Transverse colon (tissue), 4 donors: ENCODE measurements at regions not wholly inside any gene's neighbourhood (a gene's known extent, or its start where the extent isn't known, plus 50 kb on each side); places are given as distances from the start of the nearest gene placed in this dataset.

Source experiments
- DNase-seq: peaks from one replicate; pipeline ENCODE4 v3.0.0-alpha.2; 2019
- H3K27ac ChIP-seq, 4 donors: fragments of 200-600 bp; sonication (generic); 2 replicates each; pipeline ENCODE4 v1.5.1; 2016 to 2018; ENCODE audit warnings: inconsistent platforms in 4 of 4
- H3K27me3 ChIP-seq: fragments of 200-600 bp; sonication (generic); 2 replicates; pipeline ENCODE4 v1.5.1; 2017; ENCODE audit warnings: inconsistent platforms
- H3K36me3 ChIP-seq, 4 donors: fragments of 200-600 bp; sonication (generic); 2 replicates each; pipeline ENCODE4 v1.5.1; 2017 to 2019; ENCODE audit warnings: inconsistent platforms in 4 of 4
- H3K4me1 ChIP-seq, 4 donors: fragments of 200-600 bp; sonication (generic); 2 replicates each; pipeline ENCODE4 v1.5.1; 2017 to 2020; ENCODE audit warnings: inconsistent platforms in 4 of 4
- H3K4me3 ChIP-seq, 4 donors: fragments of 200-600 bp; sonication (generic); 1 replicate in 1 of 4; 2 replicates in 3 of 4; pipeline versions ENCODE4 v1.5.1 to v1.6.1; 2017 to 2019; ENCODE audit warnings: inconsistent platforms in 4 of 4
- H3K9me3 ChIP-seq, 2 donors: fragments of 200-600 bp; sonication (generic); 2 replicates each; pipeline ENCODE4 v1.5.1; 2017 to 2019; ENCODE audit warnings: inconsistent platforms in 2 of 2
- CTCF ChIP-seq, 5 experiments: fragments of 200-600 bp in 3 of 5; fragments of 450-650 bp in 2 of 5; sonication (generic) in 3 of 5; IDR thresholded peaks; 1 replicate in 2 of 5; 2 replicates in 3 of 5; pipeline ENCODE4 v1.5.1; 2016 to 2017; ENCODE audit warnings: antibody characterized with exemption in 5 of 5, inconsistent platforms in 3 of 5, mild to moderate bottlenecking in 2 of 5, moderate library complexity in 1 of 5
- EP300 ChIP-seq: sonication (generic); formaldehyde crosslinking; IDR thresholded peaks from one replicate; pipeline ENCODE4 v1.6.1; 2017; ENCODE audit warnings: antibody characterized with exemption, low read depth
- POLR2A ChIP-seq: fragments of 450-650 bp; IDR thresholded peaks from one replicate; pipeline ENCODE4 v1.6.1; 2016; ENCODE audit warnings: antibody characterized with exemption, mild to moderate bottlenecking, moderate library complexity
- POLR2AphosphoS5 ChIP-seq, 3 donors: sonication (generic); formaldehyde crosslinking; IDR thresholded peaks; one replicate each; pipeline ENCODE4 v1.6.1; 2016; ENCODE audit warnings: antibody characterized with exemption in 3 of 3
- WGBS, 2 donors: methylation state at CpG; one replicate each; pipeline ENCODE4 v1.1.5; 2018; ENCODE audit warnings: low coverage in 1 of 2; 5-methylcytosine and 5-hydroxymethylcytosine counted together
- in situ Hi-C, 4 donors: fragments of 200-750 bp; cut with MboI; loops; one replicate each; pipeline versions ENCODE4 v1.15.0 to v1.15.1; 2017; ENCODE audit warnings: low sequenced_read_pairs in 3 of 4, low pct_ligation_motif_present in 1 of 4, low pct_unique_long_range_greater_than_20kb in 1 of 4
- intact Hi-C: fragments of 100-400 bp; cut with DNase I; formaldehyde crosslinking; loops from one replicate; pipeline ENCODE4 v1.15.1; 2023; ENCODE audit warnings: low total_unique reads

GRCh38 chr11:69388210-69388609, 93.3 kb upstream of the LINC01488 start:
- TF ChIP-seq POLR2AphosphoS5 (IDR thresholded peaks at IDR 0.05), result no peak
- TF ChIP-seq EP300, result no peak
- no peak for TF ChIP-seq CTCF (IDR thresholded peaks at IDR 0.05)
- no peak for TF ChIP-seq POLR2A
- no peaks in the 10 kb centered on the region for H3K27me3 ChIP-seq
- no peak overlapping the region for H3K27ac ChIP-seq
- no peaks in the 10 kb centered on the region for H3K36me3 ChIP-seq
- no peaks in the 10 kb centered on the region for H3K4me1 ChIP-seq
- in situ Hi-C loops, result no loop called here
- DNase-seq, result no peak
- H3K4me3 ChIP-seq, result no peak overlapping the region
- peaks cover 5 to 11% of the 10 kb centered on the region in 2 donors for H3K9me3 ChIP-seq
- intact Hi-C loops, result no loop called here

GRCh38 chr11:69388661-69389060, 92.8 kb upstream of the LINC01488 start:
- Histone ChIP-seq H3K36me3 (no peaks in the 10 kb centered on the region), H3K4me3 (no peak overlapping the region), H3K4me1 (no peaks in the 10 kb centered on the region), H3K27ac (no peak overlapping the region), H3K27me3 (no peaks in the 10 kb centered on the region), H3K9me3 (peaks cover 5 to 11% of the 10 kb centered on the region in 2 donors)
- TF ChIP-seq CTCF (IDR thresholded peaks at IDR 0.05), result no peak
- no peak for TF ChIP-seq POLR2AphosphoS5 (IDR thresholded peaks at IDR 0.05)
- TF ChIP-seq EP300, result no peak
- no peak for TF ChIP-seq POLR2A
- intact Hi-C loops, result no loop called here
- no peak for DNase-seq
- in situ Hi-C loops, result no loop called here
- 42 to 90% methylated on average over 2 of the region's 2 CpGs for WGBS, 2 donors

GRCh38 chr11:69390561-69390960, 90.9 kb upstream of the LINC01488 start:
- Histone ChIP-seq H3K27ac (no peak overlapping the region), H3K36me3 (no peaks in the 10 kb centered on the region), H3K4me3 (no peak overlapping the region), H3K27me3 (no peaks in the 10 kb centered on the region), H3K9me3 (peaks cover 5 to 11% of the 10 kb centered on the region in 2 donors), H3K4me1 (no peaks in the 10 kb centered on the region)
- DNase-seq, result no peak
- in situ Hi-C loops, result no loop called here
- 68% methylated on average over 8 of the region's 8 CpGs; no CpG with 5 or more reads in 1 of the 2 donors for WGBS, 2 donors
- no peak for TF ChIP-seq POLR2A
- no peak for TF ChIP-seq CTCF (IDR thresholded peaks at IDR 0.05)
- no peak for TF ChIP-seq EP300
- TF ChIP-seq POLR2AphosphoS5 (IDR thresholded peaks at IDR 0.05), result no peak
- intact Hi-C loops, result no loop called here

- 82 to 89% methylated on average over 4 to 30 of the region's 34 CpGs for WGBS, 2 donors
- intact Hi-C loops, result no loop called here
- Histone ChIP-seq H3K36me3 (no peaks in the 10 kb centered on the region), H3K27me3 (no peaks in the 10 kb centered on the region), H3K4me1 (no peaks in the 10 kb centered on the region), H3K4me3 (no peak overlapping the region), H3K9me3 (peaks cover 5 to 11% of the 10 kb centered on the region in 2 donors), H3K27ac (no peak overlapping the region)
- in situ Hi-C loops, result no loop called here
- DNase-seq, result no peak
- TF ChIP-seq POLR2AphosphoS5 (IDR thresholded peaks at IDR 0.05) (no peak), CTCF (IDR thresholded peaks at IDR 0.05) (no peak), POLR2A (no peak), EP300 (no peak)
Observed at GRCh38 chr11:69391192-69392103, 90.0 kb upstream of the LINC01488 start.
